GM12878 (cell line): ENCODE measurements at regions not wholly inside any gene's neighbourhood (a gene's known extent, or its start where the extent isn't known, plus 50 kb on each side); places are given as distances from the start of the nearest gene placed in this dataset.

Experiments used
- ATF2 ChIP-seq: IDR thresholded peaks from 2 replicates; pipeline ENCODE4 v1.6.1; 2012; ENCODE audit warnings: low read length, inconsistent platforms
- CHD2 ChIP-seq: IDR thresholded peaks from 2 replicates; pipeline ENCODE4 v1.6.1; 2011; ENCODE audit warnings: low read depth, low read length, improper control_type of control experiment, borderline replicate concordance
- EZH2 ChIP-seq: IDR thresholded peaks from 2 replicates; pipeline ENCODE4 v1.6.1; 2012; ENCODE audit warnings: low read depth, mild to moderate bottlenecking, control low read depth, inconsistent platforms, low read length, borderline replicate concordance; ENCODE audit not compliant: control insufficient read depth
- GATAD2B ChIP-seq: fragments of 450-650 bp; conservative IDR thresholded peaks from 2 replicates; pipeline ENCODE4 v1.6.1; 2017; ENCODE audit warnings: low read depth, mild to moderate bottlenecking, moderate library complexity
- HDAC2 ChIP-seq: fragments of 200-600 bp; sonication (generic); IDR thresholded peaks from 2 replicates; pipeline ENCODE4 v1.6.1; 2017
- IKZF1 ChIP-seq: fragments of 450-650 bp; conservative IDR thresholded peaks from 2 replicates; pipeline ENCODE4 v1.6.1; 2017; ENCODE audit warnings: antibody characterized with exemption, mild to moderate bottlenecking
- JUNB ChIP-seq: IDR thresholded peaks from 2 replicates; pipeline ENCODE4 v1.6.1; 2016; ENCODE audit warnings: antibody characterized with exemption, mild to moderate bottlenecking
- MEF2B ChIP-seq: fragments of 450-650 bp; IDR thresholded peaks from 2 replicates; pipeline ENCODE4 v1.6.1; 2018; ENCODE audit warnings: mild to moderate bottlenecking, moderate library complexity; ENCODE audit not compliant: partially characterized antibody, poor library complexity, severe bottlenecking
- MYB ChIP-seq: fragments of 150-350 bp; IDR thresholded peaks from 2 replicates; pipeline ENCODE4 v1.6.1; 2014; ENCODE audit warnings: mild to moderate bottlenecking, low read depth, low read length, borderline replicate concordance
- NFXL1 ChIP-seq: fragments of 450-650 bp; IDR thresholded peaks from 2 replicates; pipeline ENCODE4 v1.6.1; 2017; ENCODE audit warnings: antibody characterized with exemption, mild to moderate bottlenecking, borderline replicate concordance
- RUNX3 ChIP-seq: IDR thresholded peaks from 2 replicates; pipeline ENCODE4 v1.6.1; 2012; ENCODE audit warnings: low read length, inconsistent platforms
- STAT1 ChIP-seq: fragments of 450-650 bp; conservative IDR thresholded peaks from 2 replicates; pipeline ENCODE4 v1.6.1; 2014; ENCODE audit warnings: antibody characterized with exemption, mild to moderate bottlenecking
- TCF3 ChIP-seq: IDR thresholded peaks from 2 replicates; pipeline ENCODE4 v1.6.1; 2012; ENCODE audit warnings: low read depth, mild to moderate bottlenecking, low read length, borderline replicate concordance; ENCODE audit not compliant: insufficient read depth
- ZBED1 ChIP-seq: IDR thresholded peaks from 2 replicates; pipeline ENCODE4 v1.6.1; 2016; ENCODE audit warnings: borderline replicate concordance
- ZNF384 ChIP-seq: IDR thresholded peaks from 2 replicates; pipeline ENCODE4 v1.6.1; 2012; ENCODE audit warnings: low read depth, mild to moderate bottlenecking, low read length, improper control_type of control experiment, borderline replicate concordance

GRCh38 chr5:35319333-35320002, 89.2 kb upstream of the PRLR start (continued):
- TF ChIP-seq TCF3 = no peak
- 0 out of 2 replicates have a peak, but pooled peaks have one; percentile 50 for TF ChIP-seq MYB
- peak; percentile 6; the same call in 1 of the 2 replicates for TF ChIP-seq ZBED1
- TF ChIP-seq MEF2B = peak; percentile 67
- peak; percentile 81 for TF ChIP-seq IKZF1
- peak; percentile 39; the same call in 1 of the 2 replicates for TF ChIP-seq CHD2
- no peak for TF ChIP-seq GATAD2B
- peak; percentile 98 for TF ChIP-seq RUNX3
- peak; percentile 98 for TF ChIP-seq ATF2
- no peak for TF ChIP-seq HDAC2
- TF ChIP-seq STAT1 = no peak
- peak; percentile 65; the same call in 1 of the 2 replicates for TF ChIP-seq ZNF384
- peak; percentile 97 for TF ChIP-seq JUNB
- TF ChIP-seq NFXL1 = no peak
- TF ChIP-seq EZH2 = no peak
- TF ChIP-seq, all 136 proteins: peak for 57
